C4-2B (cell line): ENCODE measurements at regions not wholly inside any gene's neighbourhood (a gene's known extent, or its start where the extent isn't known, plus 50 kb on each side); places are given as distances from the start of the nearest gene placed in this dataset.
"Not testable (repeated sequence)": the region's sequence is repeated elsewhere in the genome, so short reads cannot be mapped to it uniquely, and the experiment has no call there.

Experiments
- H3K27ac ChIP-seq: fragments of 450-650 bp; 2 replicates; pipeline ENCODE4 v1.5.1; 2017
- ZFX ChIP-seq: fragments of 450-650 bp; IDR thresholded peaks from 2 replicates; pipeline ENCODE4 v1.6.1; 2017
- TF ChIP-seq, protein P1 (sequence below): fragments of 450-650 bp; conservative IDR thresholded peaks from 2 replicates; pipeline ENCODE4 v1.5.1; 2017; ENCODE audit warnings: mild to moderate bottlenecking

DNA sequence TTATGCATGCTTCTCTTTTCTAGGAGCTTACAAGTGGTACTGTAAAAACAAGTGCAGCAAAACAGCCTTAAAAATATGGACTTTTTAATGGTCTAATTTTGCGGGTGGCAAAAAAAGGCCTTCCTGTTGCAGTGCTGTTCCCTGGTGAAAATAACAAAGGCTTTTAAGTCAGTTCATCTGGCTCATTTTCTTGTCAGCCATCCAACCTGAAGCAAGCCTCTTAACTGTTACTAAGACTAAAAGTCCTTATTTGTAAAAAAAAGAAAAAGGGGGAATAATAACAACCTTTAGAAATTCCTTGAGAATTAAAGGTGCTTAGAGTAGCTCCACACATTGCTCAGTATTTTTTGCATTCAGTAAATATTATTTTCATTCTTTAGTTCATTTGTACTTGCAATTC is 200.5 kb upstream of the CHORDC1 start:
- H3K27ac ChIP-seq: no peak overlapping the region
- TF ChIP-seq, protein P1, sequence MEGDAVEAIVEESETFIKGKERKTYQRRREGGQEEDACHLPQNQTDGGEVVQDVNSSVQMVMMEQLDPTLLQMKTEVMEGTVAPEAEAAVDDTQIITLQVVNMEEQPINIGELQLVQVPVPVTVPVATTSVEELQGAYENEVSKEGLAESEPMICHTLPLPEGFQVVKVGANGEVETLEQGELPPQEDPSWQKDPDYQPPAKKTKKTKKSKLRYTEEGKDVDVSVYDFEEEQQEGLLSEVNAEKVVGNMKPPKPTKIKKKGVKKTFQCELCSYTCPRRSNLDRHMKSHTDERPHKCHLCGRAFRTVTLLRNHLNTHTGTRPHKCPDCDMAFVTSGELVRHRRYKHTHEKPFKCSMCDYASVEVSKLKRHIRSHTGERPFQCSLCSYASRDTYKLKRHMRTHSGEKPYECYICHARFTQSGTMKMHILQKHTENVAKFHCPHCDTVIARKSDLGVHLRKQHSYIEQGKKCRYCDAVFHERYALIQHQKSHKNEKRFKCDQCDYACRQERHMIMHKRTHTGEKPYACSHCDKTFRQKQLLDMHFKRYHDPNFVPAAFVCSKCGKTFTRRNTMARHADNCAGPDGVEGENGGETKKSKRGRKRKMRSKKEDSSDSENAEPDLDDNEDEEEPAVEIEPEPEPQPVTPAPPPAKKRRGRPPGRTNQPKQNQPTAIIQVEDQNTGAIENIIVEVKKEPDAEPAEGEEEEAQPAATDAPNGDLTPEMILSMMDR: no peak
- TF ChIP-seq ZFX: no peak

DNA sequence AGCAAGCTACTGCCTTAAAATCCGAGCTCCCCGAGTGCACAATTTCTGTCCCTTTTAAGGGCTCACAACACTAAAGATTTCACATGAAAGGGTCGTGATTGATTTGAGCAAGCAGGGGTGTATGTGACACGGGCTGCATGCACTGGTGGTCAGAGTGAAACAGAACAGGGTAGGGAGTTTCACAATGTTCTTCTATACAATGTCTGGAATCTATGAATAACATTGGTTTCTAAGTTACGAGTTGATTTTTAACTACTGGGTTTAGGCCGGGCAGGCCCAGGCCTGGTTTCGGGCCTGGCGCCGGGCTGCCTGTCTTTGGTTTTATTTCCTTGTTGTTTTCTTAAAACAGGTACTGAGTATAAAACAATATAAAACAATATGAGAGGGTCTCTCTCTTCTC is 199.9 kb upstream of the CHORDC1 start:
- not testable (repeated sequence) for H3K27ac ChIP-seq

DNA sequence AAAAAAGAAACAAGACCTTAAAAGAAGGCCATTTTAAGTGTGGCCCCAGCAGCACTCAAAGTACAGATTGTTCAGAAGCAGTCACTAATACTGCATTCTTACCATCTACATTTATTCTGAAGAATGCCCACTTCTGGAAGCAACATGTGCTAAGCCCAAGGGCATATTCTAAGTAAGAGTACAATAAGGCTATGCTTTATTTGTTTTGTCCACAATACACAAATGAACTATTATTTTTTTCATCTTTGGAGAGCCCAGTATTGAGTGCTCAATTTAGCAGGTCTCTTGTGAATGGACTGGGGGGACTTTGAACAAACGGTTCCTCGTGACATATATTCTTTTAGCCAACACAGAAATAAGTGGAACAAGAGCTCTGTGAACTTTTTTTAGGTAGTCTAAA is 191.4 kb upstream of the CHORDC1 start:
- H3K27ac ChIP-seq: no peak overlapping the region
- TF ChIP-seq ZFX: no peak
- TF ChIP-seq, protein P1: no peak

DNA sequence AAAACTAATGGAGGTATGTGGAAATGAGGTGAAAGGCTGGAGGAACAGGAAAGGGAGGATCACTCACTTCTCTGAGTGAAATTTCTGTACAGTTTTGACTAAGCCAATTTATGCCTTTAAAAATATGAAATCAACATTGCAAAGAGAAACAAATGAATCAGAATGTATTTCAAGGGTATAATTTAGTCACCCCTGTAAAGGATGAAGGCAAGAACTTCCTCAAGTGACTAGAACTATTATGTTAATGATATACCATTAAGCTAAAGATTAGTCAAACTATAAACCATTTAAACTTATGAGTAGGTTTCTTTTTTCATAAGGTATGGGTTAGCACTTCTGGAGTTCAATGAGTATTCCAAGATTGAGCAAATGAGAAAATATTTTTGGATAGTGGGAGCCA is 184.5 kb upstream of the CHORDC1 start:
- TF ChIP-seq ZFX: no peak
- TF ChIP-seq, protein P1: no peak
- no peak overlapping the region for H3K27ac ChIP-seq

DNA sequence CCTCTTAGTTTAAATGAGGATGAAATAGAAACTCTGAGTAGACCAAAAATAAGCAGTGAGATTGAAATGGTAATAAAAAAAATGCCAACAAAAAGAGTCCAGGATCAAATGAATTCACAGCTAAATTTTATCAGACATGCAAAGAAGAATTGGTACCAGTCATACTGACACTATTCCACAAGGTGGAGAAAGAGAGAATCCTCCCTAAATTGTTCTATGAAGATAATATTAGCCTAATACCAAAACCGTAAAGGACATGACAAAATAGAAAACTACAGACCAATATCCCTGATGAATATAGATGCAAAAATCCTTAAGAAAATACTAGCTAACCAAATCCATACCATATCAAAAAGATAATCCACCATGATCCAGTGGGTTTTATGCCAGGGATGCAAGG is 169.8 kb upstream of the CHORDC1 start:
- H3K27ac ChIP-seq: no peak overlapping the region
- TF ChIP-seq ZFX: no peak
- TF ChIP-seq, protein P1: peak; percentile 45

DNA sequence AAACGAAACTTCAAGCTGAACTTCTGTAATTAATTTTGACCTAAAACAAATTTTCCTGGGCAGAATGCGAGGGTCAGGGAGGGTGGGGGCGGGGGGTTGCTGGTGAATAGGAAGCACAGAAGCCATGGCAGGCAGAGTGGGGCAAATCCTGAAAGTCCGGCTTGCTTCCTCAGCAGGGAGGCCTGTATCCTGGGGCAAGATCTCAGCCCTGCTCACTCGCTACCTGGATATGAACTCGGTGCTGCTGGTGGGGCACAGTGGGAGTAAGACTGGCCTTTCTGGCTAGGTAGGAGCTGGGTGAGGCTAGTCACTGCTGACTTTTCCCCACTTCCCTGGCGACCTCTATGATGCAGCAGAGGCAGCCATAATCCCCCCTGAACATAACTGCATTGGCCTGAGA is 168.9 kb upstream of the CHORDC1 start:
- TF ChIP-seq ZFX: no peak
- TF ChIP-seq, protein P1: no peak

DNA sequence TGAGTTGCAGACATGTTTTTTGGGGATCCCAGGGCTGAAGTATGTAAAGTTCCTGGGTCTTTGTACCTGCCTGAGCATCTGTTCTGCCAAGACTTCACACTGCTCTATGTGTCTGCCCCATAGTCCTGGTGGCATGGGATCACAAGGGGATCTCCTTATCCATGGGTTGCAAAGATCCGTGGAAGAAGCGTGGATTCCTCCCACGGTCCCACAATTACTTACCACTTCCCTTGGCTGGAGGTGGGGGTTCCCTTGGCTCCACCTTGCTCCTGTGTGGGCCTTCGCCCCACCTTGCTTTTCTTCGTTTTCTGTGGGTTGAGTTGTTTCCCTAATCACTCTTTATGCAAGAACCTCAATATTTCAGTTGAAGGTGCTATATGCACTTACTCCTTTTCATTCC is 157.4 kb upstream of the CHORDC1 start:
- no peak overlapping the region for H3K27ac ChIP-seq
- TF ChIP-seq ZFX: no peak
- TF ChIP-seq, protein P1: no peak

More for the DNA sequence above, 168.9 kb upstream of the CHORDC1 start:
- H3K27ac ChIP-seq: no peak overlapping the region

DNA sequence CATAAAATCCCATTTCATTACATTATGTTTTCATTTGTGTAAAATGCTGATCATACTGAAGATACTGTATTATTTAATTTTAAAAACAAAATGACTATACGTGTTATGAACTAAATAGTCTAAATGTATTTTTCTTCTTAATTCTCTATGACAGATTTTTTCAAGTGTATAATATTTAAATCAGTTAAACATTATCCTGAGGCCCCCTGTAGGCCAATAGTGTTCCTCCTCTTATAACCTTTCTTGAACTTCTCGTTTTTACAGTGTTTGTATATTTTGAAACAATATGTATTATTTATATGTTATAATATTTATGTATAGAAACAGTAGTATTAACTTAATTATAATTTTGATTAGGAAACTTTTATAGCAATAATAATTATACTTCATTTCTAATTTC is 151.1 kb upstream of the CHORDC1 start:
- TF ChIP-seq, protein P1: peak; percentile 38
- no peak for TF ChIP-seq ZFX
- no peak overlapping the region for H3K27ac ChIP-seq
